HepG2 (cell line): ENCODE measurements at regions not wholly inside any gene's neighbourhood (a gene's known extent, or its start where the extent isn't known, plus 50 kb on each side); places are given as distances from the start of the nearest gene placed in this dataset.

ENCODE experiments used
- ATAC-seq: fragments of 200-7000 bp; cut with Tn5 transposase; 3 replicates; pipeline ENCODE4 v1.9.1; 2020; ENCODE audit warnings: mild to moderate bottlenecking, moderate library complexity
- BruUV-seq: library from RNA; stranded (reverse); fragments of 400-500 nt; replicated peaks from 2 replicates; lab custom pipeline; 2021; lab: Mats Ljungman, UMichigan
- CTCF ChIA-PET: fragments of 300-600 bp; formaldehyde crosslinking; extraction: SDS; loops from one replicate; lab custom pipeline; 2021; ENCODE audit warnings: low total read pairs, inconsistent platforms, low intra/inter-chr PET ratio; lab: Yijun Ruan, JAX
- POLR2A ChIA-PET: fragments of 350-600 bp; sonication (Branson Sonifier 250); formaldehyde crosslinking; loops from one replicate; lab custom pipeline; 2020; ENCODE audit warnings: antibody characterized with exemption, inconsistent platforms; lab: Yijun Ruan, JAX
- DNase-seq: peaks from one replicate; pipeline ENCODE4 v3.0.0-alpha.2; 2015; ENCODE audit warnings: low spot score
- FAIRE-seq: peaks from 3 replicates; lab custom pipeline; 2011; peaks lifted over from hg19 to GRCh38; lab: Jason Lieb, UNC
- H2AFZ ChIP-seq: one replicate; pipeline ENCODE4 v1.6.1; 2011; ENCODE audit warnings: low read length, inconsistent platforms
- H3K27ac ChIP-seq: fragments of 300-600 bp; 3 replicates; pipeline ENCODE4 v1.8.0; 2011; ENCODE audit warnings: mixed run types, mild to moderate bottlenecking, mixed read lengths, low read length, inconsistent platforms; ENCODE audit not compliant: insufficient read depth; ENCODE audit errors: extremely low read length
- H3K27me3 ChIP-seq, 2 experiments: fragments of 200-600 bp in 1 of 2; 2 replicates in 1 of 2; 3 replicates in 1 of 2; pipeline versions ENCODE4 v1.6.0 to v1.8.0; 2011; ENCODE audit warnings: low read length in 2 of 2, mild to moderate bottlenecking in 2 of 2, moderate library complexity in 2 of 2, inconsistent platforms in 1 of 2; ENCODE audit not compliant: insufficient read depth in 2 of 2, control insufficient read depth in 1 of 2
- H3K36me3 ChIP-seq, 2 experiments: fragments of 200-600 bp in 1 of 2; replicated peaks in 1 of 2; 2 replicates in 1 of 2; 3 replicates in 1 of 2; pipeline versions ENCODE4 v1.5.1 to v1.8.0; 2011; ENCODE audit warnings: low read length in 2 of 2, inconsistent platforms in 1 of 2; ENCODE audit not compliant: insufficient read depth in 2 of 2, control insufficient read depth in 1 of 2
- H3K4me1 ChIP-seq: 2 replicates; pipeline ENCODE4 v1.5.1; 2012; ENCODE audit warnings: low read length, inconsistent platforms; ENCODE audit not compliant: insufficient read depth
- H3K4me2 ChIP-seq: 2 replicates; pipeline ENCODE4 v1.6.0; 2011; ENCODE audit warnings: low read depth, low read length, inconsistent platforms
- H3K4me3 ChIP-seq, 3 experiments: fragments of 200-600 bp in 1 of 3; sonication (generic), shearing (Covaris generic) in 1 of 3; replicated peaks in 1 of 3; 2 replicates each; pipeline ENCODE4 v1.5.1; 2011 to 2016; ENCODE audit warnings: low read length in 3 of 3, inconsistent platforms in 2 of 3, low read depth in 2 of 3, mild to moderate bottlenecking in 2 of 3, control low read depth in 1 of 3, mixed read lengths in 1 of 3; ENCODE audit not compliant: insufficient read depth in 1 of 3
- H3K79me2 ChIP-seq: one replicate; pipeline ENCODE4 v1.6.1; 2011; ENCODE audit warnings: low read length, inconsistent platforms; ENCODE audit not compliant: insufficient read depth
- H3K9ac ChIP-seq: 2 replicates; pipeline ENCODE4 v1.6.0; 2011; ENCODE audit warnings: mild to moderate bottlenecking, low read depth, low read length, inconsistent platforms; ENCODE audit not compliant: insufficient read depth
- H3K9me3 ChIP-seq: 2 replicates; pipeline ENCODE4 v1.5.1; 2012; ENCODE audit warnings: mild to moderate bottlenecking, low read length
- H4K20me1 ChIP-seq: 2 replicates; pipeline ENCODE4 v1.6.0; 2011; ENCODE audit warnings: inconsistent platforms, mild to moderate bottlenecking, low read length, moderate library complexity; ENCODE audit not compliant: insufficient read depth
- CHD2 ChIP-seq: IDR thresholded peaks from 2 replicates; pipeline ENCODE4 v1.6.1; 2011; ENCODE audit warnings: low read depth, low read length, improper control_type of control experiment
- HDAC1 ChIP-seq: sonication (generic); formaldehyde crosslinking; IDR thresholded peaks from 2 replicates; pipeline ENCODE4 v1.5.1; 2020; ENCODE audit warnings: mild to moderate bottlenecking, missing genetic modification reagents
- HIVEP1 ChIP-seq: sonication (generic); formaldehyde crosslinking; IDR thresholded peaks from 2 replicates; pipeline ENCODE4 v1.4.0; 2020; ENCODE audit warnings: mild to moderate bottlenecking, missing genetic modification reagents
- HNRNPK ChIP-seq: fragments of 200-400 bp; formaldehyde crosslinking; IDR thresholded peaks from 2 replicates; pipeline ENCODE4 v1.6.1; 2018; ENCODE audit warnings: low read length, low read depth, moderate library complexity, mild to moderate bottlenecking; ENCODE audit not compliant: poor library complexity, severe bottlenecking
- MAFG ChIP-seq: sonication (generic); formaldehyde crosslinking; IDR thresholded peaks from 2 replicates; pipeline ENCODE4 v1.5.1; 2020; ENCODE audit warnings: mild to moderate bottlenecking, missing genetic modification reagents
- MED13 ChIP-seq: sonication (generic); formaldehyde crosslinking; IDR thresholded peaks from 2 replicates; pipeline ENCODE4 v1.5.0; 2020; ENCODE audit warnings: missing genetic modification reagents
- MEIS2 ChIP-seq: sonication (generic); formaldehyde crosslinking; IDR thresholded peaks from 2 replicates; pipeline ENCODE4 v1.9.0; 2021; ENCODE audit warnings: mild to moderate bottlenecking, missing genetic modification reagents
- MIER2 ChIP-seq: IDR thresholded peaks from 2 replicates; pipeline ENCODE4 v1.6.1; 2016; ENCODE audit warnings: missing biosample characterization, missing genetic modification reagents
- NCOA2 ChIP-seq: sonication (generic); formaldehyde crosslinking; IDR thresholded peaks from 2 replicates; pipeline ENCODE4 v1.8.0; 2022; ENCODE audit warnings: inconsistent platforms
- SUZ12 ChIP-seq: fragments of 150-350 bp; IDR thresholded peaks from 2 replicates; pipeline ENCODE4 v1.6.1; 2014; ENCODE audit warnings: low read depth, low read length
- TAF15 ChIP-seq: fragments of 200-400 bp; formaldehyde crosslinking; IDR thresholded peaks from one replicate; pipeline ENCODE4 v1.6.1; 2018; ENCODE audit warnings: mild to moderate bottlenecking, low read depth, low read length; ENCODE audit not compliant: poor library complexity, severe bottlenecking
- TRIM22 ChIP-seq: fragments of 450-650 bp; IDR thresholded peaks from 2 replicates; pipeline ENCODE4 v1.6.1; 2017
- ZBTB38 ChIP-seq: sonication (generic); formaldehyde crosslinking; IDR thresholded peaks from 2 replicates; pipeline ENCODE4 v1.5.1; 2020; ENCODE audit warnings: mild to moderate bottlenecking, missing genetic modification reagents
- ZC3H4 ChIP-seq: sonication (generic); formaldehyde crosslinking; IDR thresholded peaks from 2 replicates; pipeline ENCODE4 v1.4.0; 2020; ENCODE audit warnings: missing genetic modification reagents, borderline replicate concordance
- ZFP1 ChIP-seq: IDR thresholded peaks from 2 replicates; pipeline ENCODE4 v1.6.1; 2016
- ZNF512 ChIP-seq: sonication (generic); formaldehyde crosslinking; IDR thresholded peaks from 2 replicates; pipeline ENCODE4 v1.4.0; 2020; ENCODE audit warnings: mild to moderate bottlenecking, missing genetic modification reagents
- ZNF589 ChIP-seq: sonication (generic); formaldehyde crosslinking; conservative IDR thresholded peaks from 2 replicates; pipeline ENCODE4 v1.8.0; 2022; ENCODE audit warnings: mild to moderate bottlenecking, moderate library complexity, missing genetic modification reagents
- ZUFSP ChIP-seq: sonication (generic); formaldehyde crosslinking; IDR thresholded peaks from 2 replicates; pipeline ENCODE4 v1.9.0; 2021; ENCODE audit warnings: missing genetic modification reagents, mild to moderate bottlenecking, borderline replicate concordance
- WGBS: methylation state at CpG from one replicate; pipeline ENCODE4 v1.1.6; 2017; ENCODE audit warnings: low lambda C conversion rate; 5-methylcytosine and 5-hydroxymethylcytosine counted together
- in situ Hi-C: cut with HindIII; loops from 2 replicates; pipeline ENCODE4 v1.10.0; 2017; ENCODE audit warnings: low pct_unique_long_range_greater_than_20kb; ENCODE audit not compliant: extremely low pct_ligation_motif_present
- intact Hi-C: fragments of 100-400 bp; cut with micrococcal nuclease; formaldehyde crosslinking; loops from one replicate; pipeline ENCODE4 v1.10.0; 2022; ENCODE audit not compliant: unreplicated experiment

- POLR2A ChIA-PET, result no interaction called here
- no peak for TF ChIP-seq HDAC1 (CRISPR knock-in tag)
- no peak for TF ChIP-seq MAFG (CRISPR knock-in tag)
- no peak for TF ChIP-seq NCOA2
- no peak for TF ChIP-seq ZBTB38
- TF ChIP-seq TAF15, result no peak
- no peaks in the 10 kb centered on the region for H3K4me1 ChIP-seq
- H3K36me3 ChIP-seq, result no peaks in the 10 kb centered on the region
- H3K4me3 ChIP-seq, result no peak overlapping the region
- CTCF ChIA-PET, result no interaction called here
- H3K4me2 ChIP-seq, result no peak overlapping the region
- BruUV-seq, result no TSS peak
- no peak overlapping the region for H2AFZ ChIP-seq
- peaks cover 0 to 8% of the 10 kb centered on the region in 2 experiments; a peak in 2 of 5 replicates for H3K27me3 ChIP-seq
- intact Hi-C loops (no loop called here), in situ Hi-C loops (no loop called here)
- H3K79me2 ChIP-seq, result no peaks in the 10 kb centered on the region
- peak; percentile 44; the same call in 1 of the 3 replicates for ATAC-seq
- no peak for DNase-seq
- FAIRE-seq, result no peak
- 0% methylated on average over 3 of the region's 3 CpGs for WGBS
- no peaks in the 10 kb centered on the region for H3K9me3 ChIP-seq
- H3K27ac ChIP-seq, result no peak overlapping the region
- no peaks in the 10 kb centered on the region for H4K20me1 ChIP-seq
- no peak overlapping the region for H3K9ac ChIP-seq
Measured at GRCh38 chr5:2475902-2476301, 275.6 kb downstream of the IRX2 start.

GRCh38 chr5:2472670-2473069, 278.8 kb downstream of the IRX2 start:
- 44% methylated on average over 5 of the region's 5 CpGs for WGBS
- Histone ChIP-seq H3K9me3 (no peaks in the 10 kb centered on the region), H3K9ac (no peak overlapping the region), H2AFZ (no peak overlapping the region), H3K36me3 (no peaks in the 10 kb centered on the region), H3K4me2 (no peak overlapping the region), H3K4me1 (no peaks in the 10 kb centered on the region), H3K27me3 (peaks cover 0 to 5% of the 10 kb centered on the region in 2 experiments; a peak in 2 of 5 replicates), H3K27ac (no peak overlapping the region), H3K79me2 (no peaks in the 10 kb centered on the region), H4K20me1 (no peaks in the 10 kb centered on the region), H3K4me3 (no peak overlapping the region)
- DNase-seq (no peak), ATAC-seq (no peak), FAIRE-seq (no peak)
- no TSS peak for BruUV-seq
- intact Hi-C loops (no loop called here), in situ Hi-C loops (no loop called here)
- CTCF ChIA-PET, result no interaction called here
- POLR2A ChIA-PET, result no interaction called here
- TF ChIP-seq SUZ12, result no peak
- TF ChIP-seq MED13 (CRISPR knock-in tag), result no peak
- TF ChIP-seq HNRNPK, result no peak
- TF ChIP-seq ZNF512 (CRISPR knock-in tag), result no peak
- TF ChIP-seq ZFP1 (CRISPR knock-in tag), result no peak
- TF ChIP-seq MEIS2 (CRISPR knock-in tag), result no peak
- no peak for TF ChIP-seq TRIM22
- TF ChIP-seq CHD2, result no peak
- no peak for TF ChIP-seq ZUFSP (CRISPR knock-in tag)
- TF ChIP-seq ZC3H4 (CRISPR knock-in tag), result no peak
- no peak for TF ChIP-seq HIVEP1 (CRISPR knock-in tag)
- TF ChIP-seq ZNF589 (CRISPR knock-in tag), result no peak
- TF ChIP-seq MIER2 (CRISPR knock-in tag), result no peak
